ENCODE measurements at regions not wholly inside any gene's neighbourhood (a gene's known extent, or its start where the extent isn't known, plus 50 kb on each side); places are given as distances from the start of the nearest gene placed in this dataset.
"Not testable (repeated sequence)": the region's sequence is repeated elsewhere in the genome, so short reads cannot be mapped to it uniquely, and the experiment has no call there.

- H3K27ac Mint-ChIP-seq; H3K4me3 Mint-ChIP-seq; H3K9me3 Mint-ChIP-seq; H3K4me1 Mint-ChIP-seq (ENCODE audit: low read depth); H3K27me3 Mint-ChIP-seq (ENCODE audit: low read depth); H3K36me3 Mint-ChIP-seq (ENCODE audit: low read depth): not testable (repeated sequence)
Measured at GRCh38 chr2:89234818-89235466, 543.5 kb downstream of the RPIA start.

- H3K27ac Mint-ChIP-seq; H3K36me3 Mint-ChIP-seq (ENCODE audit: low read depth); H3K9me3 Mint-ChIP-seq; H3K4me1 Mint-ChIP-seq (ENCODE audit: low read depth); H3K4me3 Mint-ChIP-seq; H3K27me3 Mint-ChIP-seq (ENCODE audit: low read depth): not testable (repeated sequence)
Measured at GRCh38 chr2:89236832-89237450, 545.5 kb downstream of the RPIA start.

GRCh38 chr2:89237783-89238182 is 546.3 kb downstream of the RPIA start:
- not testable (repeated sequence) for H3K9me3 Mint-ChIP-seq; H3K36me3 Mint-ChIP-seq (ENCODE audit: low read depth); H3K27me3 Mint-ChIP-seq (ENCODE audit: low read depth); H3K4me1 Mint-ChIP-seq (ENCODE audit: low read depth); H3K4me3 Mint-ChIP-seq; H3K27ac Mint-ChIP-seq

GRCh38 chr2:89243114-89243700 is 551.7 kb downstream of the RPIA start:
- H3K27me3 Mint-ChIP-seq (ENCODE audit: low read depth); H3K36me3 Mint-ChIP-seq (ENCODE audit: low read depth); H3K9me3 Mint-ChIP-seq; H3K4me3 Mint-ChIP-seq; H3K4me1 Mint-ChIP-seq (ENCODE audit: low read depth); H3K27ac Mint-ChIP-seq: not testable (repeated sequence)

GRCh38 chr2:89244407-89244806 is 552.9 kb downstream of the RPIA start:
- not testable (repeated sequence) for H3K36me3 Mint-ChIP-seq (ENCODE audit: low read depth); H3K9me3 Mint-ChIP-seq; H3K4me1 Mint-ChIP-seq (ENCODE audit: low read depth); H3K27me3 Mint-ChIP-seq (ENCODE audit: low read depth); H3K27ac Mint-ChIP-seq; H3K4me3 Mint-ChIP-seq

GRCh38 chr2:89245478-89245877 is 554.0 kb downstream of the RPIA start:
- not testable (repeated sequence) for H3K27ac Mint-ChIP-seq; H3K4me1 Mint-ChIP-seq (ENCODE audit: low read depth); H3K4me3 Mint-ChIP-seq; H3K36me3 Mint-ChIP-seq (ENCODE audit: low read depth); H3K9me3 Mint-ChIP-seq; H3K27me3 Mint-ChIP-seq (ENCODE audit: low read depth)

- H3K4me3 Mint-ChIP-seq; H3K27ac Mint-ChIP-seq; H3K4me1 Mint-ChIP-seq (ENCODE audit: low read depth); H3K36me3 Mint-ChIP-seq (ENCODE audit: low read depth); H3K9me3 Mint-ChIP-seq; H3K27me3 Mint-ChIP-seq (ENCODE audit: low read depth): not testable (repeated sequence)
Measured at GRCh38 chr2:89246027-89246426, 554.6 kb downstream of the RPIA start.

GRCh38 chr2:89246620-89247019 is 555.1 kb downstream of the RPIA start:
- not testable (repeated sequence) for H3K9me3 Mint-ChIP-seq; H3K27me3 Mint-ChIP-seq (ENCODE audit: low read depth); H3K4me3 Mint-ChIP-seq; H3K36me3 Mint-ChIP-seq (ENCODE audit: low read depth); H3K4me1 Mint-ChIP-seq (ENCODE audit: low read depth); H3K27ac Mint-ChIP-seq

- H3K27me3 Mint-ChIP-seq (ENCODE audit: low read depth); H3K4me1 Mint-ChIP-seq (ENCODE audit: low read depth); H3K4me3 Mint-ChIP-seq; H3K27ac Mint-ChIP-seq; H3K36me3 Mint-ChIP-seq (ENCODE audit: low read depth); H3K9me3 Mint-ChIP-seq: not testable (repeated sequence)
Measured at GRCh38 chr2:89255013-89255412, 563.5 kb downstream of the RPIA start.

GRCh38 chr2:89273443-89273842 is 582.0 kb downstream of the RPIA start:
- H3K9me3 Mint-ChIP-seq; H3K4me3 Mint-ChIP-seq; H3K36me3 Mint-ChIP-seq (ENCODE audit: low read depth); H3K27ac Mint-ChIP-seq; H3K27me3 Mint-ChIP-seq (ENCODE audit: low read depth); H3K4me1 Mint-ChIP-seq (ENCODE audit: low read depth): not testable (repeated sequence)

GRCh38 chr2:89280536-89280935 is 589.1 kb downstream of the RPIA start:
- H3K27ac Mint-ChIP-seq; H3K4me1 Mint-ChIP-seq (ENCODE audit: low read depth); H3K27me3 Mint-ChIP-seq (ENCODE audit: low read depth); H3K4me3 Mint-ChIP-seq; H3K36me3 Mint-ChIP-seq (ENCODE audit: low read depth); H3K9me3 Mint-ChIP-seq: not testable (repeated sequence)

- not testable (repeated sequence) for H3K4me3 Mint-ChIP-seq; H3K9me3 Mint-ChIP-seq; H3K27ac Mint-ChIP-seq; H3K4me1 Mint-ChIP-seq (ENCODE audit: low read depth); H3K27me3 Mint-ChIP-seq (ENCODE audit: low read depth); H3K36me3 Mint-ChIP-seq (ENCODE audit: low read depth)
Measured at GRCh38 chr2:89286448-89287080, 595.1 kb downstream of the RPIA start.

- not testable (repeated sequence) for H3K4me1 Mint-ChIP-seq (ENCODE audit: low read depth); H3K9me3 Mint-ChIP-seq
Measured at GRCh38 chr2:89287084-89287483, 595.6 kb downstream of the RPIA start.

GRCh38 chr2:89291717-89292298 is 600.3 kb downstream of the RPIA start:
- not testable (repeated sequence) for H3K9me3 Mint-ChIP-seq; H3K36me3 Mint-ChIP-seq (ENCODE audit: low read depth); H3K4me3 Mint-ChIP-seq; H3K27ac Mint-ChIP-seq; H3K4me1 Mint-ChIP-seq (ENCODE audit: low read depth); H3K27me3 Mint-ChIP-seq (ENCODE audit: low read depth)

More at GRCh38 chr2:89287084-89287483, 595.6 kb downstream of the RPIA start:
- not testable (repeated sequence) for H3K27ac Mint-ChIP-seq; H3K27me3 Mint-ChIP-seq (ENCODE audit: low read depth); H3K4me3 Mint-ChIP-seq; H3K36me3 Mint-ChIP-seq (ENCODE audit: low read depth)

GRCh38 chr2:89293399-89293798 is 601.9 kb downstream of the RPIA start:
- not testable (repeated sequence) for H3K4me1 Mint-ChIP-seq (ENCODE audit: low read depth); H3K4me3 Mint-ChIP-seq; H3K9me3 Mint-ChIP-seq; H3K27ac Mint-ChIP-seq; H3K27me3 Mint-ChIP-seq (ENCODE audit: low read depth); H3K36me3 Mint-ChIP-seq (ENCODE audit: low read depth)

Data from T-helper 1 cell treated with Interleukin-12 subunit alpha and Interleukin-12 subunit beta and Interleukin-4 antibody, amounts not matched to agents 30 μg/mL and 1 μg/mL, for 36 hours (primary cell).